Testis (tissue), 2 donors: ENCODE measurements at regions not wholly inside any gene's neighbourhood (a gene's known extent, or its start where the extent isn't known, plus 50 kb on each side); places are given as distances from the start of the nearest gene placed in this dataset.

Source experiments
- CTCF ChIP-seq, 3 experiments: fragments of 450-650 bp in 2 of 3; fragments of 200-600 bp in 1 of 3; sonication (generic) in 1 of 3; IDR thresholded peaks; one replicate each; pipeline ENCODE4 v1.5.1; 2016 to 2019; ENCODE audit warnings: antibody characterized with exemption in 3 of 3, mild to moderate bottlenecking in 2 of 3, moderate library complexity in 1 of 3
- POLR2A ChIP-seq: fragments of 450-650 bp; IDR thresholded peaks from one replicate; pipeline ENCODE4 v1.6.1; 2017; ENCODE audit warnings: antibody characterized with exemption, mild to moderate bottlenecking, moderate library complexity

- TF ChIP-seq POLR2A (no peak), CTCF (IDR thresholded peaks at IDR 0.05) (no peak)
Observed at GRCh38 chr4:10740251-10740650, 55.7 kb upstream of the CLNK start.
